Astrocyte (in vitro differentiated cells and primary cell): ENCODE measurements at regions not wholly inside any gene's neighbourhood (a gene's known extent, or its start where the extent isn't known, plus 50 kb on each side); places are given as distances from the start of the nearest gene placed in this dataset.

Source experiments
- CTCF ChIP-seq: IDR thresholded peaks from 2 replicates; pipeline ENCODE4 v1.5.1; 2011; ENCODE audit warnings: low read depth, mild to moderate bottlenecking, inconsistent platforms, low read length, moderate library complexity; ENCODE audit not compliant: insufficient read depth
- EZH2 ChIP-seq: IDR thresholded peaks from 2 replicates; pipeline ENCODE4 v1.6.1; 2012; ENCODE audit warnings: mild to moderate bottlenecking, low read length, inconsistent platforms; ENCODE audit not compliant: insufficient read depth

GRCh38 chr12:131583090-131583712, 127.7 kb upstream of the SFSWAP start:
- TF ChIP-seq CTCF = no peak
- TF ChIP-seq EZH2 = no peak
